ENCODE measurements at regions not wholly inside any gene's neighbourhood (a gene's known extent, or its start where the extent isn't known, plus 50 kb on each side); places are given as distances from the start of the nearest gene placed in this dataset.

GRCh38 chr13:39809466-39809865 lies 154.0 kb downstream of the COG6 start:
- Histone ChIP-seq H3K36me3 (ENCODE audit: control insufficient read depth, low read length) (no peaks in the 10 kb centered on the region), H3K27ac (ENCODE audit: low read depth, low read length) (no peak overlapping the region), H3K27me3 (ENCODE audit: control insufficient read depth, low read length) (no peaks in the 10 kb centered on the region), H3K4me3 (ENCODE audit: low read length) (no peak overlapping the region), H4K20me1 (ENCODE audit: control insufficient read depth, insufficient read depth, low read depth, low read length) (no peaks in the 10 kb centered on the region), H3F3A (ENCODE audit: control insufficient read depth, insufficient read depth) (no peaks in the 10 kb centered on the region), H3K9me3 (ENCODE audit: control insufficient read depth, insufficient read depth, low read length) (no peaks in the 10 kb centered on the region), H3K79me2 (ENCODE audit: control insufficient read depth, low read length) (no peaks in the 10 kb centered on the region), H3K9me2 (replicated peaks; ENCODE audit: control insufficient read depth, low read length) (no peaks in the 10 kb centered on the region), H3K4me2 (ENCODE audit: low read length) (no peak overlapping the region), H3K4me1 (ENCODE audit: control insufficient read depth, low read length) (0 out of 2 replicates have a peak, but pooled peaks cover 3% of the 10 kb centered on the region)
- no peak for TF ChIP-seq CTCF (IDR thresholded peaks at IDR 0.05; ENCODE audit: low read depth, low read length, poor library complexity, severe bottlenecking)

- Histone ChIP-seq H3K4me2 (ENCODE audit: low read length) (no peak overlapping the region), H3K27ac (ENCODE audit: low read depth, low read length) (no peak overlapping the region), H3K79me2 (ENCODE audit: control insufficient read depth, low read length) (no peaks in the 10 kb centered on the region), H3K9me3 (ENCODE audit: control insufficient read depth, insufficient read depth, low read length) (no peaks in the 10 kb centered on the region), H3F3A (ENCODE audit: control insufficient read depth, insufficient read depth) (no peaks in the 10 kb centered on the region), H3K4me3 (ENCODE audit: low read length) (no peak overlapping the region), H3K27me3 (ENCODE audit: control insufficient read depth, low read length) (no peaks in the 10 kb centered on the region), H3K4me1 (ENCODE audit: control insufficient read depth, low read length) (0 out of 2 replicates have a peak, but pooled peaks cover 3% of the 10 kb centered on the region), H4K20me1 (ENCODE audit: control insufficient read depth, insufficient read depth, low read depth, low read length) (no peaks in the 10 kb centered on the region), H3K36me3 (ENCODE audit: control insufficient read depth, low read length) (no peaks in the 10 kb centered on the region), H3K9me2 (replicated peaks; ENCODE audit: control insufficient read depth, low read length) (no peaks in the 10 kb centered on the region)
- no peak for TF ChIP-seq CTCF (IDR thresholded peaks at IDR 0.05; ENCODE audit: low read depth, low read length, poor library complexity, severe bottlenecking)
- TF ChIP-seq EZH2phosphoT487 (IDR thresholded peaks at IDR 0.05; ENCODE audit: borderline replicate concordance, low read length), result no peak
Measured at GRCh38 chr13:39810091-39810877, 154.8 kb downstream of the COG6 start.

- no peaks in the 10 kb centered on the region for H3K9me2 ChIP-seq (replicated peaks; ENCODE audit: control insufficient read depth, low read length)
- no peaks in the 10 kb centered on the region for H3K36me3 ChIP-seq (ENCODE audit: control insufficient read depth, low read length)
- TF ChIP-seq CTCF (IDR thresholded peaks at IDR 0.05; ENCODE audit: low read depth, low read length, poor library complexity, severe bottlenecking), result no peak
- no peaks in the 10 kb centered on the region for H3K79me2 ChIP-seq (ENCODE audit: control insufficient read depth, low read length)
- no peaks in the 10 kb centered on the region for H3K27me3 ChIP-seq (ENCODE audit: control insufficient read depth, low read length)
- H3K4me1 ChIP-seq (ENCODE audit: control insufficient read depth, low read length), result 0 out of 2 replicates have a peak, but pooled peaks cover 3% of the 10 kb centered on the region
- no peaks in the 10 kb centered on the region for H3K9me3 ChIP-seq (ENCODE audit: control insufficient read depth, insufficient read depth, low read length)
- no peaks in the 10 kb centered on the region for H4K20me1 ChIP-seq (ENCODE audit: control insufficient read depth, insufficient read depth, low read depth, low read length)
- no peaks in the 10 kb centered on the region for H3F3A ChIP-seq (ENCODE audit: control insufficient read depth, insufficient read depth)
- no peak overlapping the region for H3K27ac ChIP-seq (ENCODE audit: low read depth, low read length)
- H3K4me3 ChIP-seq (ENCODE audit: low read length), result no peak overlapping the region
- H3K4me2 ChIP-seq (ENCODE audit: low read length), result no peak overlapping the region
Measured at GRCh38 chr13:39811051-39811450, 155.6 kb downstream of the COG6 start.
